Neural progenitor cell (in vitro differentiated cells): ENCODE measurements at regions not wholly inside any gene's neighbourhood (a gene's known extent, or its start where the extent isn't known, plus 50 kb on each side); places are given as distances from the start of the nearest gene placed in this dataset.

Experiments
- DNase-seq: peaks from one replicate; pipeline ENCODE4 v3.0.0-alpha.2; 2016; ENCODE audit warnings: low spot score
- H2AFZ ChIP-seq: fragments of 200-600 bp; sonication (generic); replicated peaks from 2 replicates; pipeline ENCODE4 v1.6.1; 2016; ENCODE audit warnings: antibody characterized with exemption
- H3F3A ChIP-seq: fragments of 200-600 bp; sonication (generic); 2 replicates; pipeline ENCODE4 v1.6.1; 2016; ENCODE audit warnings: antibody characterized with exemption, low read depth
- H3K27ac ChIP-seq: fragments of 200-600 bp; sonication (generic); 2 replicates; pipeline ENCODE4 v1.5.1; 2016; ENCODE audit warnings: mild to moderate bottlenecking
- H3K27me3 ChIP-seq: fragments of 200-600 bp; sonication (generic); 2 replicates; pipeline ENCODE4 v1.6.1; 2016; ENCODE audit warnings: mild to moderate bottlenecking, moderate library complexity
- H3K36me3 ChIP-seq: fragments of 200-600 bp; sonication (generic); 2 replicates; pipeline ENCODE4 v1.5.1; 2016
- H3K4me1 ChIP-seq: fragments of 200-600 bp; sonication (generic); 2 replicates; pipeline ENCODE4 v1.6.1; 2016; ENCODE audit warnings: mixed run types
- H3K4me2 ChIP-seq: fragments of 200-600 bp; sonication (generic); 2 replicates; pipeline ENCODE4 v1.6.1; 2016
- H3K4me3 ChIP-seq: fragments of 200-600 bp; sonication (generic); 2 replicates; pipeline ENCODE4 v1.5.1; 2016
- H3K79me2 ChIP-seq: fragments of 200-600 bp; sonication (generic); 2 replicates; pipeline ENCODE4 v1.6.1; 2016; ENCODE audit warnings: low read depth
- H3K9ac ChIP-seq: fragments of 200-600 bp; sonication (generic); 2 replicates; pipeline ENCODE4 v1.6.1; 2016
- H3K9me3 ChIP-seq: fragments of 200-600 bp; sonication (generic); 2 replicates; pipeline ENCODE4 v1.5.1; 2016; ENCODE audit warnings: low read depth
- H4K20me1 ChIP-seq: fragments of 200-600 bp; sonication (generic); 2 replicates; pipeline ENCODE4 v1.6.1; 2016; ENCODE audit warnings: low read depth
- H3K27ac Mint-ChIP-seq: 3 replicates; pipeline ENCODE4 v1.8.0; 2021; ENCODE audit warnings: mixed read lengths
- H3K27me3 Mint-ChIP-seq: 2 replicates; pipeline ENCODE4 v1.8.0; 2022; ENCODE audit warnings: low read depth, mild to moderate bottlenecking, inconsistent platforms, moderate library complexity, mixed read lengths; ENCODE audit not compliant: insufficient read depth
- H3K36me3 Mint-ChIP-seq: 3 replicates; pipeline ENCODE4 v1.8.0; 2021; ENCODE audit warnings: mixed read lengths
- H3K4me1 Mint-ChIP-seq: 3 replicates; pipeline ENCODE4 v1.8.0; 2021; ENCODE audit warnings: mixed read lengths
- H3K4me3 Mint-ChIP-seq: 3 replicates; pipeline ENCODE4 v1.8.0; 2021; ENCODE audit warnings: mild to moderate bottlenecking, moderate library complexity, mixed read lengths
- H3K9me3 Mint-ChIP-seq: 3 replicates; pipeline ENCODE4 v1.8.0; 2020; ENCODE audit warnings: mixed read lengths
- CTCF ChIP-seq: fragments of 200-600 bp; sonication (generic); IDR thresholded peaks from 2 replicates; pipeline ENCODE4 v1.5.1; 2017; ENCODE audit warnings: antibody characterized with exemption, mild to moderate bottlenecking
- EZH2 ChIP-seq: fragments of 200-600 bp; sonication (generic); IDR thresholded peaks from 2 replicates; pipeline ENCODE4 v1.6.1; 2017; ENCODE audit warnings: antibody characterized with exemption, mild to moderate bottlenecking, moderate library complexity
- EZH2phosphoT487 ChIP-seq: fragments of 200-600 bp; sonication (generic); IDR thresholded peaks from 2 replicates; pipeline ENCODE4 v1.6.1; 2017; ENCODE audit warnings: antibody characterized with exemption

GRCh38 chr21:16866851-16867250, 646.0 kb upstream of the CXADR start:
- Histone ChIP-seq H3K27ac (no peak overlapping the region), H4K20me1 (no peaks in the 10 kb centered on the region), H2AFZ (no peak overlapping the region), H3K9me3 (no peaks in the 10 kb centered on the region), H3K36me3 (no peaks in the 10 kb centered on the region), H3K4me2 (no peak overlapping the region), H3F3A (no peaks in the 10 kb centered on the region), H3K27me3 (no peaks in the 10 kb centered on the region), H3K4me3 (no peak overlapping the region), H3K4me1 (peaks cover 1% of the 10 kb centered on the region), H3K79me2 (no peaks in the 10 kb centered on the region), H3K9ac (no peak overlapping the region)
- H3K9me3 Mint-ChIP-seq: no peaks in the 10 kb centered on the region
- no peak overlapping the region for H3K27ac Mint-ChIP-seq
- H3K27me3 Mint-ChIP-seq: no peaks in the 10 kb centered on the region
- DNase-seq: no peak
- no peak overlapping the region for H3K4me3 Mint-ChIP-seq
- no peaks in the 10 kb centered on the region for H3K4me1 Mint-ChIP-seq
- no peak for TF ChIP-seq EZH2
- TF ChIP-seq CTCF: no peak
- TF ChIP-seq EZH2phosphoT487: no peak
- no peaks in the 10 kb centered on the region for H3K36me3 Mint-ChIP-seq

GRCh38 chr21:16870103-16870502, 642.7 kb upstream of the CXADR start:
- Histone ChIP-seq H3K27me3 (no peaks in the 10 kb centered on the region), H3K79me2 (no peaks in the 10 kb centered on the region), H3F3A (no peaks in the 10 kb centered on the region), H2AFZ (no peak overlapping the region), H4K20me1 (no peaks in the 10 kb centered on the region), H3K4me1 (no peaks in the 10 kb centered on the region), H3K27ac (no peak overlapping the region), H3K9ac (no peak overlapping the region), H3K4me3 (no peak overlapping the region), H3K9me3 (no peaks in the 10 kb centered on the region), H3K4me2 (no peak overlapping the region), H3K36me3 (no peaks in the 10 kb centered on the region)
- DNase-seq: no peak
- Mint-ChIP-seq H3K27me3 (no peaks in the 10 kb centered on the region), H3K4me1 (no peaks in the 10 kb centered on the region), H3K9me3 (no peaks in the 10 kb centered on the region), H3K4me3 (no peak overlapping the region), H3K36me3 (no peaks in the 10 kb centered on the region), H3K27ac (no peak overlapping the region)
- TF ChIP-seq EZH2phosphoT487: no peak
- no peak for TF ChIP-seq CTCF
- TF ChIP-seq EZH2: no peak

- Histone ChIP-seq H3K4me2 (no peak overlapping the region), H3K4me1 (no peaks in the 10 kb centered on the region), H3F3A (no peaks in the 10 kb centered on the region), H3K9ac (no peak overlapping the region), H3K27ac (no peak overlapping the region), H3K9me3 (no peaks in the 10 kb centered on the region), H2AFZ (no peak overlapping the region), H3K27me3 (no peaks in the 10 kb centered on the region), H4K20me1 (no peaks in the 10 kb centered on the region), H3K79me2 (no peaks in the 10 kb centered on the region), H3K4me3 (no peak overlapping the region), H3K36me3 (no peaks in the 10 kb centered on the region)
- Mint-ChIP-seq H3K9me3 (no peaks in the 10 kb centered on the region), H3K27me3 (no peaks in the 10 kb centered on the region), H3K36me3 (no peaks in the 10 kb centered on the region), H3K4me3 (no peak overlapping the region), H3K27ac (no peak overlapping the region), H3K4me1 (no peaks in the 10 kb centered on the region)
- DNase-seq: no peak
- TF ChIP-seq CTCF: no peak
- TF ChIP-seq EZH2phosphoT487: no peak
- TF ChIP-seq EZH2: no peak
Measured at GRCh38 chr21:16872616-16873015, 640.2 kb upstream of the CXADR start.

GRCh38 chr21:16873176-16873575, 639.7 kb upstream of the CXADR start:
- no peak for DNase-seq
- H3K27ac Mint-ChIP-seq: no peak overlapping the region
- Histone ChIP-seq H3K4me3 (no peak overlapping the region), H3K4me1 (no peaks in the 10 kb centered on the region), H3K9me3 (no peaks in the 10 kb centered on the region), H3F3A (no peaks in the 10 kb centered on the region), H3K27me3 (no peaks in the 10 kb centered on the region), H3K36me3 (no peaks in the 10 kb centered on the region), H2AFZ (no peak overlapping the region), H3K27ac (no peak overlapping the region), H3K79me2 (no peaks in the 10 kb centered on the region), H3K9ac (no peak overlapping the region), H4K20me1 (no peaks in the 10 kb centered on the region), H3K4me2 (no peak overlapping the region)
- H3K4me3 Mint-ChIP-seq: no peak overlapping the region
- H3K4me1 Mint-ChIP-seq: no peaks in the 10 kb centered on the region
- H3K27me3 Mint-ChIP-seq: no peaks in the 10 kb centered on the region
- H3K9me3 Mint-ChIP-seq: no peaks in the 10 kb centered on the region
- H3K36me3 Mint-ChIP-seq: no peaks in the 10 kb centered on the region
- TF ChIP-seq EZH2: no peak
- no peak for TF ChIP-seq EZH2phosphoT487
- no peak for TF ChIP-seq CTCF
